GM19239 (cell line): ENCODE measurements at regions not wholly inside any gene's neighbourhood (a gene's known extent, or its start where the extent isn't known, plus 50 kb on each side); places are given as distances from the start of the nearest gene placed in this dataset.

ENCODE experiments used
- DNase-seq: peaks from one replicate; pipeline ENCODE4 v3.0.0; 2011; ENCODE audit warnings: low spot score; ENCODE audit not compliant: insufficient read length
- FAIRE-seq: peaks from 2 replicates; lab custom pipeline; 2011; peaks lifted over from hg19 to GRCh38; lab: Jason Lieb, UNC

GRCh38 chr10:14396411-14397048 lies 65.8 kb upstream of the FRMD4A start:
- no peak for FAIRE-seq
- DNase-seq: no peak

GRCh38 chr10:14394179-14394578 lies 63.5 kb upstream of the FRMD4A start:
- FAIRE-seq (no peak), DNase-seq (no peak)

GRCh38 chr10:14391342-14391741 lies 60.6 kb upstream of the FRMD4A start:
- DNase-seq (no peak), FAIRE-seq (no peak)

GRCh38 chr10:14389981-14390590 lies 59.4 kb upstream of the FRMD4A start:
- DNase-seq (peak; percentile 14), FAIRE-seq (peak; percentile 89)

- DNase-seq (no peak), FAIRE-seq (peak; percentile 48)
Observed at GRCh38 chr10:14385596-14386593, 55.2 kb upstream of the FRMD4A start.

GRCh38 chr10:14384915-14385314 lies 54.2 kb upstream of the FRMD4A start:
- FAIRE-seq: no peak
- DNase-seq: no peak

GRCh38 chr10:14384116-14384730 lies 53.5 kb upstream of the FRMD4A start:
- no peak for FAIRE-seq
- no peak for DNase-seq

- no peak for FAIRE-seq
- no peak for DNase-seq
Observed at GRCh38 chr10:14383266-14383665, 52.5 kb upstream of the FRMD4A start.

GRCh38 chr10:14382531-14382930 lies 51.8 kb upstream of the FRMD4A start:
- no peak for FAIRE-seq
- no peak for DNase-seq

GRCh38 chr10:14382022-14382421 lies 51.3 kb upstream of the FRMD4A start:
- FAIRE-seq (peak; percentile 54), DNase-seq (no peak)

- no peak for FAIRE-seq
- DNase-seq: no peak
Observed at GRCh38 chr10:14381475-14381874, 50.8 kb upstream of the FRMD4A start.

GRCh38 chr10:14380746-14381145 lies 50.0 kb upstream of the FRMD4A start:
- no peak for DNase-seq

More at GRCh38 chr10:14380746-14381145, 50.0 kb upstream of the FRMD4A start:
- no peak for FAIRE-seq
